ENCODE measurements at regions not wholly inside any gene's neighbourhood (a gene's known extent, or its start where the extent isn't known, plus 50 kb on each side); places are given as distances from the start of the nearest gene placed in this dataset.

GRCh38 chr1:190858140-190858539 lies 380.5 kb upstream of the BRINP3 start:
- no peak for TF ChIP-seq CTCF (IDR thresholded peaks at IDR 0.05; ENCODE audit: extremely low read depth, insufficient read depth, missing control alignments)
- DNase-seq (ENCODE audit: low spot score) = no peak
- in situ Hi-C loops (cut with MboI; ENCODE audit: low pct_unique_long_range_greater_than_20kb, low sequenced_read_pairs, unreplicated experiment) = no loop called here

- in situ Hi-C loops (cut with MboI; ENCODE audit: low pct_unique_long_range_greater_than_20kb, low sequenced_read_pairs, unreplicated experiment) = no loop called here
- no peak for DNase-seq (ENCODE audit: low spot score)
- TF ChIP-seq CTCF (IDR thresholded peaks at IDR 0.05; ENCODE audit: extremely low read depth, insufficient read depth, missing control alignments) = no peak
Observed at GRCh38 chr1:190864013-190864641, 386.5 kb upstream of the BRINP3 start.

GRCh38 chr1:190880352-190880751 lies 402.7 kb upstream of the BRINP3 start:
- in situ Hi-C loops (cut with MboI; ENCODE audit: low pct_unique_long_range_greater_than_20kb, low sequenced_read_pairs, unreplicated experiment) = no loop called here
- no peak for DNase-seq (ENCODE audit: low spot score)
- no peak for TF ChIP-seq CTCF (IDR thresholded peaks at IDR 0.05; ENCODE audit: extremely low read depth, insufficient read depth, missing control alignments)

GRCh38 chr1:190881064-190881463 lies 403.4 kb upstream of the BRINP3 start:
- DNase-seq (ENCODE audit: low spot score) = no peak
- no peak for TF ChIP-seq CTCF (IDR thresholded peaks at IDR 0.05; ENCODE audit: extremely low read depth, insufficient read depth, missing control alignments)
- in situ Hi-C loops (cut with MboI; ENCODE audit: low pct_unique_long_range_greater_than_20kb, low sequenced_read_pairs, unreplicated experiment) = no loop called here

- DNase-seq (ENCODE audit: low spot score) = no peak
- in situ Hi-C loops (cut with MboI; ENCODE audit: low pct_unique_long_range_greater_than_20kb, low sequenced_read_pairs, unreplicated experiment) = no loop called here
- TF ChIP-seq CTCF (IDR thresholded peaks at IDR 0.05; ENCODE audit: extremely low read depth, insufficient read depth, missing control alignments) = no peak
Observed at GRCh38 chr1:190897233-190897632, 419.6 kb upstream of the BRINP3 start.

- TF ChIP-seq CTCF (IDR thresholded peaks at IDR 0.05; ENCODE audit: extremely low read depth, insufficient read depth, missing control alignments) = no peak
- DNase-seq (ENCODE audit: low spot score) = no peak
- in situ Hi-C loops (cut with MboI; ENCODE audit: low pct_unique_long_range_greater_than_20kb, low sequenced_read_pairs, unreplicated experiment) = no loop called here
Observed at GRCh38 chr1:190904091-190904695, 426.5 kb upstream of the BRINP3 start.

All from GM13977 (cell line).